WERI-Rb-1 (cell line): ENCODE measurements at regions not wholly inside any gene's neighbourhood (a gene's known extent, or its start where the extent isn't known, plus 50 kb on each side); places are given as distances from the start of the nearest gene placed in this dataset.

ENCODE experiments used
- DNase-seq: peaks from one replicate; pipeline ENCODE4 v3.0.0-alpha.2; 2020
- H3K27ac ChIP-seq: fragments of 250-450 bp; sonication (Bioruptor Pico); 2 replicates; pipeline ENCODE4 v1.5.1; 2020; ENCODE audit warnings: mild to moderate bottlenecking, moderate library complexity
- H3K27me3 ChIP-seq: fragments of 250-450 bp; sonication (Bioruptor Pico); 2 replicates; pipeline ENCODE4 v1.5.1; 2021; ENCODE audit warnings: mild to moderate bottlenecking, low read depth, moderate library complexity; ENCODE audit not compliant: insufficient read depth, severe bottlenecking
- H3K36me3 ChIP-seq: fragments of 250-450 bp; sonication (Bioruptor Pico); 2 replicates; pipeline ENCODE4 v1.5.1; 2020; ENCODE audit warnings: mild to moderate bottlenecking, moderate library complexity
- H3K4me3 ChIP-seq: 2 replicates; pipeline ENCODE4 v1.5.1; 2011; ENCODE audit warnings: low read depth, mild to moderate bottlenecking, control low read depth, low read length
- H3K9me3 ChIP-seq: fragments of 250-450 bp; sonication (Bioruptor Pico); 2 replicates; pipeline ENCODE4 v1.5.1; 2021; ENCODE audit warnings: mild to moderate bottlenecking, moderate library complexity; ENCODE audit not compliant: severe bottlenecking
- TF ChIP-seq, protein P1 (sequence below): IDR thresholded peaks from 2 replicates; pipeline ENCODE4 v1.5.1; 2011; ENCODE audit warnings: low read depth, mild to moderate bottlenecking, control low read depth, inconsistent platforms, low read length

- Histone ChIP-seq H3K4me3 (no peak overlapping the region), H3K27me3 (no peaks in the 10 kb centered on the region), H3K27ac (no peak overlapping the region), H3K9me3 (no peaks in the 10 kb centered on the region), H3K36me3 (no peaks in the 10 kb centered on the region)
- TF ChIP-seq, protein P1, sequence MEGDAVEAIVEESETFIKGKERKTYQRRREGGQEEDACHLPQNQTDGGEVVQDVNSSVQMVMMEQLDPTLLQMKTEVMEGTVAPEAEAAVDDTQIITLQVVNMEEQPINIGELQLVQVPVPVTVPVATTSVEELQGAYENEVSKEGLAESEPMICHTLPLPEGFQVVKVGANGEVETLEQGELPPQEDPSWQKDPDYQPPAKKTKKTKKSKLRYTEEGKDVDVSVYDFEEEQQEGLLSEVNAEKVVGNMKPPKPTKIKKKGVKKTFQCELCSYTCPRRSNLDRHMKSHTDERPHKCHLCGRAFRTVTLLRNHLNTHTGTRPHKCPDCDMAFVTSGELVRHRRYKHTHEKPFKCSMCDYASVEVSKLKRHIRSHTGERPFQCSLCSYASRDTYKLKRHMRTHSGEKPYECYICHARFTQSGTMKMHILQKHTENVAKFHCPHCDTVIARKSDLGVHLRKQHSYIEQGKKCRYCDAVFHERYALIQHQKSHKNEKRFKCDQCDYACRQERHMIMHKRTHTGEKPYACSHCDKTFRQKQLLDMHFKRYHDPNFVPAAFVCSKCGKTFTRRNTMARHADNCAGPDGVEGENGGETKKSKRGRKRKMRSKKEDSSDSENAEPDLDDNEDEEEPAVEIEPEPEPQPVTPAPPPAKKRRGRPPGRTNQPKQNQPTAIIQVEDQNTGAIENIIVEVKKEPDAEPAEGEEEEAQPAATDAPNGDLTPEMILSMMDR = no peak
- DNase-seq = peak; percentile 75
These were observed 217.3 kb upstream of the GOLIM4 start for GRCh38 chr3:168312984-168313383.

DNA sequence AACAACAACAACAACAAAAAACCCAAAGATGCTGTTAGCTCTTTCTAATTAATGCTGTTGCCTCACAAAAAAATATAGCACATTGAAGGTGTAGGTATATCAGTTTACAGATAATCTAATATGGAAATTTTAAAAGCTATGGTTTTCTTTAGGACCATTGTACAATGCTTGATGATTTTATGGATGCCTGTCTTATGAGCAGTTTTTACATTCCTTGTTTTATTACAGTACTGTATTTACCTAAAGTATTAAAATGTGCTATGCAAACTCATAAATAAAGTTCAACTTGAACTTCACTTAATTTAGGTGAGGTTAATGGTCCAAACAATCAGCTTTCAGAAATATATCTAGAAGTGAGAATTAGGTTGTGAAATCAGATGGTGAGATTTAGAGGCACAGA, 212.2 kb upstream of the GOLIM4 start:
- H3K27ac ChIP-seq = no peak overlapping the region
- no peak for DNase-seq

GRCh38 chr3:168295027-168295426, 199.3 kb upstream of the GOLIM4 start:
- Histone ChIP-seq H3K9me3 (no peaks in the 10 kb centered on the region), H3K27me3 (no peaks in the 10 kb centered on the region), H3K36me3 (no peaks in the 10 kb centered on the region), H3K4me3 (no peak overlapping the region), H3K27ac (no peak overlapping the region)
- DNase-seq = no peak
- TF ChIP-seq, protein P1 = no peak

More for the DNA sequence above, 212.2 kb upstream of the GOLIM4 start:
- Histone ChIP-seq H3K9me3 (no peaks in the 10 kb centered on the region), H3K4me3 (no peak overlapping the region), H3K27me3 (no peaks in the 10 kb centered on the region), H3K36me3 (no peaks in the 10 kb centered on the region)
- TF ChIP-seq, protein P1 = no peak

DNA sequence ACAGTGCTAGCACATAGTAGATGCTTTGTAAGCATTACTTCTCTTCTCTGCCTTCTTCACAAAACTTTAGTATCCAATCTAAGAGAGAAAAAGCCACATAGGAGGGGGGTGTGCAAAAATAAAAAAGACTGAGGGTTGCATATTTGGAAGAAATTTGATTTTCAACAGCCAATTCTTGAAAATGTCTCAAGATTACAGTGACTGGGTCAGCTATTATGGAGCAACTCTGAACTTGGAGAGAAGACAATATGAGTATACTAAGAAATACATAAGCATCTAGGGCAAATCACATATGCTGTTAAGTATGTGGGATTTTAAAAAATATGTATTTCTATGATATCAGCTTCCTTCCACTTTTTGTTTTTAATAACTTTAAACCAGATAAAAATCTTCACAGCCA, 196.6 kb upstream of the GOLIM4 start:
- TF ChIP-seq, protein P1 = no peak
- no peaks in the 10 kb centered on the region for H3K36me3 ChIP-seq
- H3K27me3 ChIP-seq = no peaks in the 10 kb centered on the region
- no peak overlapping the region for H3K27ac ChIP-seq
- no peak overlapping the region for H3K4me3 ChIP-seq
- no peaks in the 10 kb centered on the region for H3K9me3 ChIP-seq
- DNase-seq = no peak

GRCh38 chr3:168289471-168290008, 193.8 kb upstream of the GOLIM4 start:
- Histone ChIP-seq H3K27ac (no peak overlapping the region), H3K36me3 (no peaks in the 10 kb centered on the region), H3K4me3 (no peak overlapping the region), H3K27me3 (no peaks in the 10 kb centered on the region), H3K9me3 (no peaks in the 10 kb centered on the region)
- no peak for DNase-seq
- TF ChIP-seq, protein P1 = no peak
